A673 (cell line): ENCODE measurements at regions not wholly inside any gene's neighbourhood (a gene's known extent, or its start where the extent isn't known, plus 50 kb on each side); places are given as distances from the start of the nearest gene placed in this dataset.
A peak's percentile ranks its signal among the peaks of the same experiment; 100 is the strongest.

ENCODE experiments used
- BruUV-seq: library from RNA; stranded (reverse); fragments of 400-500 nt; replicated peaks from 2 replicates; lab custom pipeline; 2021; lab: Mats Ljungman, UMichigan
- CTCF ChIA-PET: fragments of 300-600 bp; sonication (Branson Sonifier 250); formaldehyde crosslinking; loops from one replicate; lab custom pipeline; 2022; ENCODE audit warnings: antibody characterized with exemption; lab: Charles Lee
- POLR2A ChIA-PET: fragments of 300-600 bp; sonication (Branson Sonifier 250); formaldehyde crosslinking; loops from one replicate; lab custom pipeline; 2022; ENCODE audit warnings: antibody characterized with exemption; ENCODE audit not compliant: low non-redundant PET; lab: Charles Lee
- DNase-seq: peaks from one replicate; pipeline ENCODE4 v3.0.0-alpha.2; 2015; ENCODE audit warnings: low spot score
- H3K27ac ChIP-seq: fragments of 200-600 bp; sonication (generic); 2 replicates; pipeline ENCODE4 v1.5.1; 2016; ENCODE audit warnings: mixed run types, low read depth, mild to moderate bottlenecking, mixed read lengths, antibody characterized with exemption, low read length; ENCODE audit not compliant: poor library complexity, severe bottlenecking
- H3K27me3 ChIP-seq: fragments of 200-600 bp; sonication (generic); replicated peaks from 2 replicates; pipeline ENCODE4 v1.6.1; 2017; ENCODE audit warnings: mixed run types, low read depth, mild to moderate bottlenecking, mixed read lengths, antibody characterized with exemption, low read length; ENCODE audit not compliant: insufficient read depth, poor library complexity
- H3K36me3 ChIP-seq: fragments of 200-600 bp; sonication (generic); 2 replicates; pipeline ENCODE4 v1.6.1; 2016; ENCODE audit warnings: mixed run types, mild to moderate bottlenecking, mixed read lengths, antibody characterized with exemption, low read length; ENCODE audit not compliant: insufficient read depth, poor library complexity, severe bottlenecking
- H3K4me1 ChIP-seq: fragments of 200-600 bp; sonication (generic); 2 replicates; pipeline ENCODE4 v1.6.1; 2017; ENCODE audit warnings: mixed run types, mild to moderate bottlenecking, mixed read lengths, antibody characterized with exemption, low read length; ENCODE audit not compliant: insufficient read depth, poor library complexity, severe bottlenecking
- H3K4me3 ChIP-seq: fragments of 200-600 bp; sonication (generic); 2 replicates; pipeline ENCODE4 v1.5.1; 2016; ENCODE audit warnings: low read depth, mixed run types, mild to moderate bottlenecking, mixed read lengths, low read length; ENCODE audit not compliant: poor library complexity, severe bottlenecking
- H3K9me3 ChIP-seq: fragments of 200-600 bp; sonication (generic); 2 replicates; pipeline ENCODE4 v1.6.1; 2016; ENCODE audit warnings: mixed run types, low read depth, mild to moderate bottlenecking, mixed read lengths, antibody characterized with exemption, low read length; ENCODE audit not compliant: poor library complexity, severe bottlenecking
- CTCF ChIP-seq: fragments of 300-800, 200-600 bp; sonication (generic); conservative IDR thresholded peaks from 2 replicates; pipeline ENCODE4 v1.5.1; 2017; ENCODE audit warnings: low read depth, mild to moderate bottlenecking, antibody characterized with exemption, low read length, moderate library complexity, mixed read lengths
- EZH2 ChIP-seq: fragments of 200-600 bp; sonication (generic); IDR thresholded peaks from 2 replicates; pipeline ENCODE4 v1.6.1; 2017; ENCODE audit warnings: borderline replicate concordance, low read depth, mild to moderate bottlenecking, mixed read lengths, antibody characterized with exemption, low read length; ENCODE audit not compliant: poor library complexity, severe bottlenecking
- intact Hi-C: fragments of 100-400 bp; cut with micrococcal nuclease; formaldehyde crosslinking; loops from one replicate; pipeline ENCODE4 v1.10.0; 2022; ENCODE audit not compliant: unreplicated experiment

- H3K27me3 ChIP-seq: no peaks in the 10 kb centered on the region
- TF ChIP-seq CTCF: no peak
- TF ChIP-seq EZH2: no peak
- no peaks in the 10 kb centered on the region for H3K36me3 ChIP-seq
- intact Hi-C loops: no loop called here
- CTCF ChIA-PET: no interaction called here
- no peak overlapping the region for H3K4me3 ChIP-seq
- POLR2A ChIA-PET: no interaction called here
- no TSS peak for BruUV-seq
- H3K4me1 ChIP-seq: no peaks in the 10 kb centered on the region
- H3K9me3 ChIP-seq: no peaks in the 10 kb centered on the region
- no peak for DNase-seq
- no peak overlapping the region for H3K27ac ChIP-seq
Measured at GRCh38 chr16:48790151-48790550, 180.2 kb upstream of the N4BP1 start.

- no peaks in the 10 kb centered on the region for H3K9me3 ChIP-seq
- no peaks in the 10 kb centered on the region for H3K27me3 ChIP-seq
- H3K4me1 ChIP-seq: no peaks in the 10 kb centered on the region
- intact Hi-C loops: no loop called here
- no peak overlapping the region for H3K27ac ChIP-seq
- BruUV-seq: no TSS peak
- ChIA-PET POLR2A (no interaction called here), CTCF (no interaction called here)
- H3K36me3 ChIP-seq: no peaks in the 10 kb centered on the region
- TF ChIP-seq CTCF (no peak), EZH2 (no peak)
- no peak overlapping the region for H3K4me3 ChIP-seq
- DNase-seq: no peak
Measured at GRCh38 chr16:48788475-48788874, 178.5 kb upstream of the N4BP1 start.

- intact Hi-C loops: no loop called here
- Histone ChIP-seq H3K4me3 (no peak overlapping the region), H3K36me3 (no peaks in the 10 kb centered on the region), H3K27me3 (peaks cover 8% of the 10 kb centered on the region), H3K4me1 (no peaks in the 10 kb centered on the region), H3K27ac (no peak overlapping the region), H3K9me3 (no peaks in the 10 kb centered on the region)
- no TSS peak for BruUV-seq
- peak; percentile 1 for DNase-seq
- CTCF ChIA-PET: no interaction called here
- TF ChIP-seq EZH2 (no peak), CTCF (no peak)
- POLR2A ChIA-PET: no interaction called here
Measured at GRCh38 chr16:48745541-48745940, 135.6 kb upstream of the N4BP1 start.
